ENCODE measurements at regions not wholly inside any gene's neighbourhood (a gene's known extent, or its start where the extent isn't known, plus 50 kb on each side); places are given as distances from the start of the nearest gene placed in this dataset.

GRCh38 chr11:26860091-26860780, 133.7 kb upstream of the FIBIN start:
- no peaks in the 10 kb centered on the region for H3K36me3 ChIP-seq (ENCODE audit: control insufficient read depth, insufficient read depth, low read length)
- H3K4me3 ChIP-seq (ENCODE audit: low read depth, low read length), result no peak overlapping the region
- TF ChIP-seq CTCF (IDR thresholded peaks at IDR 0.05; ENCODE audit: insufficient read depth, low read depth, low read length), result no peak
- H3K27me3 ChIP-seq (ENCODE audit: control insufficient read depth, insufficient read depth, low read length), result no peaks in the 10 kb centered on the region
- DNase-seq (ENCODE audit: low read depth), result peak; percentile 19
- POLR2A ChIA-PET, result interaction anchor here (0.7 kb wide), 1 partner anchor 14 kb away, joined by 3 read pairs; no protein-coding TSS in a partner anchor
- CTCF ChIA-PET, result interaction anchor here (0.6 kb wide), 1 partner anchor 564 kb away, joined by 3 read pairs; no protein-coding TSS in a partner anchor

- ChIA-PET CTCF (no interaction called here), POLR2A (interaction anchor here (0.7 kb wide), 1 partner anchor 15 kb away, joined by 3 read pairs; no protein-coding TSS in a partner anchor)
- H3K27me3 ChIP-seq (ENCODE audit: control insufficient read depth, insufficient read depth, low read length), result no peaks in the 10 kb centered on the region
- no peaks in the 10 kb centered on the region for H3K36me3 ChIP-seq (ENCODE audit: control insufficient read depth, insufficient read depth, low read length)
- TF ChIP-seq CTCF (IDR thresholded peaks at IDR 0.05; ENCODE audit: insufficient read depth, low read depth, low read length), result no peak
- no peak overlapping the region for H3K4me3 ChIP-seq (ENCODE audit: low read depth, low read length)
- DNase-seq (ENCODE audit: low read depth), result no peak
Observed at GRCh38 chr11:26860895-26861294, 133.0 kb upstream of the FIBIN start.

- ChIA-PET POLR2A (no interaction called here), CTCF (interaction anchor here (1.0 kb wide), 1 partner anchor 13 kb away, joined by 6 read pairs; no protein-coding TSS in a partner anchor)
- no peak for TF ChIP-seq CTCF (IDR thresholded peaks at IDR 0.05; ENCODE audit: insufficient read depth, low read depth, low read length)
- Histone ChIP-seq H3K36me3 (ENCODE audit: control insufficient read depth, insufficient read depth, low read length) (no peaks in the 10 kb centered on the region), H3K27me3 (ENCODE audit: control insufficient read depth, insufficient read depth, low read length) (no peaks in the 10 kb centered on the region), H3K4me3 (ENCODE audit: low read depth, low read length) (no peak overlapping the region)
- DNase-seq (ENCODE audit: low read depth), result no peak
Observed at GRCh38 chr11:26862801-26863200, 131.1 kb upstream of the FIBIN start.

DNA sequence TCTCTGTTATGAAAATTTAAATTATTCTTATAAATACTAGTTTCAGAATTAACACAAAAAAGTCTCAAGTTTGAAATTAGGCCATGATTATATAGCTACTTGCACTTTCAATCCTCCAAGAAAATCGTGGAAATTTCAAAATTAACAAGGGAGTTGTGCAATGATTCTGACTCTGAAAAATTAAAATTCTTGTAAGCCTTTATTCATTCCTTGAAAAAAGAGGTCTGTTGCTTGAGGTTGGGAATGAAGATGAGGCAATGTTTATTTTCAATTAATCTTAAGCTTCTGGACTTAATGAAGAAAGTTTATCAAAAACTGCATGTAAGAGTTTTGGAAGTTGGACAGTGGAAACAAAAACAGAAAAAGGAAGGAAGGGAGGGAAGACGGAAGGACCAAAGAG, 128.2 kb upstream of the FIBIN start:
- ChIA-PET CTCF (interaction anchor here (1.0 kb wide), 1 partner anchor 17 kb away, joined by 3 read pairs; no protein-coding TSS in a partner anchor), POLR2A (no interaction called here)
- no peaks in the 10 kb centered on the region for H3K27me3 ChIP-seq (ENCODE audit: control insufficient read depth, insufficient read depth, low read length)

GRCh38 chr11:26867286-26867685, 126.6 kb upstream of the FIBIN start:
- CTCF ChIA-PET, result no interaction called here
- no peak for DNase-seq (ENCODE audit: low read depth)
- POLR2A ChIA-PET, result no interaction called here
- no peak overlapping the region for H3K4me3 ChIP-seq (ENCODE audit: low read depth, low read length)
- TF ChIP-seq CTCF (IDR thresholded peaks at IDR 0.05; ENCODE audit: insufficient read depth, low read depth, low read length), result no peak
- no peaks in the 10 kb centered on the region for H3K36me3 ChIP-seq (ENCODE audit: control insufficient read depth, insufficient read depth, low read length)
- H3K27me3 ChIP-seq (ENCODE audit: control insufficient read depth, insufficient read depth, low read length), result no peaks in the 10 kb centered on the region

More for the DNA sequence above, 128.2 kb upstream of the FIBIN start:
- TF ChIP-seq CTCF (IDR thresholded peaks at IDR 0.05; ENCODE audit: insufficient read depth, low read depth, low read length), result no peak
- DNase-seq (ENCODE audit: low read depth), result no peak
- H3K4me3 ChIP-seq (ENCODE audit: low read depth, low read length), result no peak overlapping the region
- no peaks in the 10 kb centered on the region for H3K36me3 ChIP-seq (ENCODE audit: control insufficient read depth, insufficient read depth, low read length)

Measured in BJ (cell line).